H1 (cell line): ENCODE measurements at regions not wholly inside any gene's neighbourhood (a gene's known extent, or its start where the extent isn't known, plus 50 kb on each side); places are given as distances from the start of the nearest gene placed in this dataset.

Experiments used
- BACH1 ChIP-seq: IDR thresholded peaks from 2 replicates; pipeline ENCODE4 v1.6.1; 2012; ENCODE audit warnings: low read length, improper control_type of control experiment
- CTBP2 ChIP-seq: IDR thresholded peaks from 2 replicates; pipeline ENCODE4 v1.7.0; 2011; ENCODE audit warnings: borderline replicate concordance, mild to moderate bottlenecking, moderate library complexity, mixed read lengths, low read length; ENCODE audit not compliant: insufficient read depth, insufficient read length
- EZH2 ChIP-seq: fragments of 200-600 bp; sonication (generic); IDR thresholded peaks from 2 replicates; pipeline ENCODE4 v1.7.1; 2012; ENCODE audit warnings: low read depth, mild to moderate bottlenecking, moderate library complexity, low read length, inconsistent platforms; ENCODE audit not compliant: severe bottlenecking
- HDAC6 ChIP-seq: IDR thresholded peaks from one replicate; pipeline ENCODE4 v1.7.1; 2012; ENCODE audit warnings: low read depth, mild to moderate bottlenecking, inconsistent platforms, low read length, moderate library complexity
- JUND ChIP-seq: IDR thresholded peaks from 2 replicates; pipeline ENCODE4 v1.6.1; 2011; ENCODE audit warnings: mild to moderate bottlenecking, improper control_type of control experiment, low read length
- SUZ12 ChIP-seq: fragments of 200-600 bp; sonication (generic); IDR thresholded peaks from 2 replicates; pipeline ENCODE4 v1.6.1; 2012; ENCODE audit warnings: mild to moderate bottlenecking, inconsistent platforms, low read length, moderate library complexity, mixed read lengths
- USF2 ChIP-seq: IDR thresholded peaks from 2 replicates; pipeline ENCODE4 v1.6.1; 2011; ENCODE audit warnings: low read length, improper control_type of control experiment
- TF ChIP-seq, protein P1 (sequence below), 3 experiments: IDR thresholded peaks; 1 replicate in 2 of 3; 2 replicates in 1 of 3; pipeline versions ENCODE4 v1.5.1 to v1.6.1; 2011; ENCODE audit warnings: low read length in 3 of 3, mild to moderate bottlenecking in 3 of 3, inconsistent platforms in 2 of 3, low read depth in 1 of 3, moderate library complexity in 1 of 3; ENCODE audit not compliant: insufficient read depth in 1 of 3; ENCODE audit errors: control extremely low read depth in 1 of 3

GRCh38 chr18:73913505-73913904 lies 234.1 kb downstream of the FBXO15 start:
- no peak for TF ChIP-seq JUND
- no peak for TF ChIP-seq USF2
- TF ChIP-seq EZH2 = no peak
- TF ChIP-seq, protein P1, sequence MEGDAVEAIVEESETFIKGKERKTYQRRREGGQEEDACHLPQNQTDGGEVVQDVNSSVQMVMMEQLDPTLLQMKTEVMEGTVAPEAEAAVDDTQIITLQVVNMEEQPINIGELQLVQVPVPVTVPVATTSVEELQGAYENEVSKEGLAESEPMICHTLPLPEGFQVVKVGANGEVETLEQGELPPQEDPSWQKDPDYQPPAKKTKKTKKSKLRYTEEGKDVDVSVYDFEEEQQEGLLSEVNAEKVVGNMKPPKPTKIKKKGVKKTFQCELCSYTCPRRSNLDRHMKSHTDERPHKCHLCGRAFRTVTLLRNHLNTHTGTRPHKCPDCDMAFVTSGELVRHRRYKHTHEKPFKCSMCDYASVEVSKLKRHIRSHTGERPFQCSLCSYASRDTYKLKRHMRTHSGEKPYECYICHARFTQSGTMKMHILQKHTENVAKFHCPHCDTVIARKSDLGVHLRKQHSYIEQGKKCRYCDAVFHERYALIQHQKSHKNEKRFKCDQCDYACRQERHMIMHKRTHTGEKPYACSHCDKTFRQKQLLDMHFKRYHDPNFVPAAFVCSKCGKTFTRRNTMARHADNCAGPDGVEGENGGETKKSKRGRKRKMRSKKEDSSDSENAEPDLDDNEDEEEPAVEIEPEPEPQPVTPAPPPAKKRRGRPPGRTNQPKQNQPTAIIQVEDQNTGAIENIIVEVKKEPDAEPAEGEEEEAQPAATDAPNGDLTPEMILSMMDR (IDR thresholded peaks at IDR 0.05; ENCODE audit: control extremely low read depth in 1 of 3, insufficient read depth in 1 of 3, low read depth in 1 of 3, low read length in 3 of 3) = no peak
- no peak for TF ChIP-seq SUZ12
- TF ChIP-seq BACH1 = no peak
- TF ChIP-seq CTBP2 = no peak
- TF ChIP-seq HDAC6 = no peak
